Astrocyte (in vitro differentiated cells and primary cell): ENCODE measurements at regions not wholly inside any gene's neighbourhood (a gene's known extent, or its start where the extent isn't known, plus 50 kb on each side); places are given as distances from the start of the nearest gene placed in this dataset.

ENCODE experiments used
- DNase-seq: peaks from one replicate; pipeline ENCODE4 v3.0.0-alpha.2; 2010; ENCODE audit warnings: low read depth
- FAIRE-seq: peaks from 2 replicates; lab custom pipeline; 2011; peaks lifted over from hg19 to GRCh38; lab: Jason Lieb, UNC
- H2AFZ ChIP-seq: 2 replicates; pipeline ENCODE4 v1.6.0; 2012; ENCODE audit warnings: low read depth, low read length, inconsistent platforms
- H3K27ac ChIP-seq: 2 replicates; pipeline ENCODE4 v1.5.1; 2011; ENCODE audit warnings: low read depth, low read length, inconsistent platforms
- H3K27me3 ChIP-seq: 2 replicates; pipeline ENCODE4 v1.6.0; 2011; ENCODE audit warnings: low read length, inconsistent platforms; ENCODE audit not compliant: insufficient read depth
- H3K36me3 ChIP-seq: 2 replicates; pipeline ENCODE4 v1.5.1; 2011; ENCODE audit warnings: low read length, inconsistent platforms; ENCODE audit not compliant: insufficient read depth
- H3K4me1 ChIP-seq: 2 replicates; pipeline ENCODE4 v1.5.1; 2011; ENCODE audit warnings: low read length, inconsistent platforms; ENCODE audit not compliant: insufficient read depth
- H3K4me2 ChIP-seq: 2 replicates; pipeline ENCODE4 v1.6.0; 2012; ENCODE audit warnings: low read length, inconsistent platforms
- H3K4me3 ChIP-seq: 2 replicates; pipeline ENCODE4 v1.5.1; 2011; ENCODE audit warnings: low read depth, mild to moderate bottlenecking, low read length, inconsistent platforms; ENCODE audit not compliant: insufficient read depth
- H3K79me2 ChIP-seq: 2 replicates; pipeline ENCODE4 v1.6.0; 2012; ENCODE audit warnings: mild to moderate bottlenecking, low read length, inconsistent platforms; ENCODE audit not compliant: insufficient read depth
- H3K9ac ChIP-seq: 2 replicates; pipeline ENCODE4 v1.6.0; 2012; ENCODE audit warnings: mild to moderate bottlenecking, low read length, inconsistent platforms
- H3K9me3 ChIP-seq: 2 replicates; pipeline ENCODE4 v1.5.1; 2012; ENCODE audit warnings: low read depth, mild to moderate bottlenecking, low read length, inconsistent platforms; ENCODE audit not compliant: insufficient read depth
- H4K20me1 ChIP-seq: 2 replicates; pipeline ENCODE4 v1.6.0; 2012; ENCODE audit warnings: low read length, inconsistent platforms; ENCODE audit not compliant: insufficient read depth
- H3K27ac Mint-ChIP-seq: one replicate; pipeline ENCODE4 v1.8.0; 2021; ENCODE audit warnings: mild to moderate bottlenecking, mixed read lengths; ENCODE audit not compliant: unreplicated experiment
- H3K27me3 Mint-ChIP-seq: one replicate; pipeline ENCODE4 v1.8.0; 2021; ENCODE audit warnings: low read depth, mixed read lengths; ENCODE audit not compliant: unreplicated experiment
- H3K36me3 Mint-ChIP-seq: one replicate; pipeline ENCODE4 v1.8.0; 2021; ENCODE audit warnings: low read depth, mixed read lengths; ENCODE audit not compliant: unreplicated experiment
- H3K4me1 Mint-ChIP-seq: one replicate; pipeline ENCODE4 v1.8.0; 2021; ENCODE audit warnings: low read depth, mixed read lengths; ENCODE audit not compliant: unreplicated experiment
- H3K4me3 Mint-ChIP-seq: one replicate; pipeline ENCODE4 v1.8.0; 2021; ENCODE audit warnings: mild to moderate bottlenecking, moderate library complexity, mixed read lengths; ENCODE audit not compliant: unreplicated experiment
- H3K9me3 Mint-ChIP-seq: one replicate; pipeline ENCODE4 v1.8.0; 2021; ENCODE audit warnings: mild to moderate bottlenecking, mixed read lengths; ENCODE audit not compliant: unreplicated experiment
- CTCF ChIP-seq: IDR thresholded peaks from 2 replicates; pipeline ENCODE4 v1.5.1; 2011; ENCODE audit warnings: low read depth, mild to moderate bottlenecking, inconsistent platforms, low read length, moderate library complexity; ENCODE audit not compliant: insufficient read depth
- EZH2 ChIP-seq: IDR thresholded peaks from 2 replicates; pipeline ENCODE4 v1.6.1; 2012; ENCODE audit warnings: mild to moderate bottlenecking, low read length, inconsistent platforms; ENCODE audit not compliant: insufficient read depth

GRCh38 chr2:81327911-81328310 lies 1023.4 kb upstream of the LRRTM1 start:
- Histone ChIP-seq H3K27ac (no peak overlapping the region), H3K27me3 (no peaks in the 10 kb centered on the region), H3K4me2 (no peak overlapping the region), H3K4me1 (no peaks in the 10 kb centered on the region), H3K79me2 (no peaks in the 10 kb centered on the region), H2AFZ (no peak overlapping the region), H3K9ac (no peak overlapping the region), H3K4me3 (no peak overlapping the region), H4K20me1 (no peaks in the 10 kb centered on the region), H3K36me3 (no peaks in the 10 kb centered on the region), H3K9me3 (no peaks in the 10 kb centered on the region)
- Mint-ChIP-seq H3K27me3 (no peaks in the 10 kb centered on the region), H3K4me1 (no peaks in the 10 kb centered on the region), H3K4me3 (no peak overlapping the region), H3K27ac (no peak overlapping the region), H3K36me3 (no peaks in the 10 kb centered on the region), H3K9me3 (no peaks in the 10 kb centered on the region)
- FAIRE-seq, result no peak
- no peak for DNase-seq
- no peak for TF ChIP-seq EZH2
- TF ChIP-seq CTCF, result no peak

GRCh38 chr2:81324046-81324445 lies 1019.5 kb upstream of the LRRTM1 start:
- H3K4me2 ChIP-seq, result no peak overlapping the region
- no peak for DNase-seq
- no peak overlapping the region for H3K4me3 ChIP-seq
- H4K20me1 ChIP-seq, result no peaks in the 10 kb centered on the region
- Mint-ChIP-seq H3K4me1 (no peaks in the 10 kb centered on the region), H3K27ac (no peak overlapping the region), H3K27me3 (no peaks in the 10 kb centered on the region), H3K4me3 (no peak overlapping the region), H3K36me3 (no peaks in the 10 kb centered on the region), H3K9me3 (peaks cover 3% of the 10 kb centered on the region)
- H3K4me1 ChIP-seq, result no peaks in the 10 kb centered on the region
- no peaks in the 10 kb centered on the region for H3K9me3 ChIP-seq
- no peaks in the 10 kb centered on the region for H3K79me2 ChIP-seq
- no peak overlapping the region for H3K27ac ChIP-seq
- no peak overlapping the region for H3K9ac ChIP-seq
- TF ChIP-seq EZH2, result no peak
- TF ChIP-seq CTCF, result no peak
- no peak for FAIRE-seq
- no peak overlapping the region for H2AFZ ChIP-seq
- H3K27me3 ChIP-seq, result no peaks in the 10 kb centered on the region
- H3K36me3 ChIP-seq, result no peaks in the 10 kb centered on the region

GRCh38 chr2:81304154-81304830 lies 999.7 kb upstream of the LRRTM1 start:
- no peaks in the 10 kb centered on the region for H3K9me3 Mint-ChIP-seq
- H3K4me1 ChIP-seq, result no peaks in the 10 kb centered on the region
- peak overlapping the region; percentile 49 for H3K27ac Mint-ChIP-seq
- no peaks in the 10 kb centered on the region for H3K36me3 Mint-ChIP-seq
- TF ChIP-seq CTCF, result no peak
- no peak for TF ChIP-seq EZH2
- H3K27me3 Mint-ChIP-seq, result no peaks in the 10 kb centered on the region
- peaks cover 8% of the 10 kb centered on the region for H3K9me3 ChIP-seq
- H3K9ac ChIP-seq, result no peak overlapping the region
- H4K20me1 ChIP-seq, result no peaks in the 10 kb centered on the region
- no peaks in the 10 kb centered on the region for H3K27me3 ChIP-seq
- no peak overlapping the region for H3K4me3 Mint-ChIP-seq
- no peaks in the 10 kb centered on the region for H3K79me2 ChIP-seq
- DNase-seq, result peak; percentile 26
- H3K36me3 ChIP-seq, result no peaks in the 10 kb centered on the region
- FAIRE-seq, result no peak
- H2AFZ ChIP-seq, result no peak overlapping the region
- no peak overlapping the region for H3K27ac ChIP-seq
- peaks cover 7% of the 10 kb centered on the region for H3K4me1 Mint-ChIP-seq
- no peak overlapping the region for H3K4me2 ChIP-seq
- no peak overlapping the region for H3K4me3 ChIP-seq
